ENCODE measurements at regions not wholly inside any gene's neighbourhood (a gene's known extent, or its start where the extent isn't known, plus 50 kb on each side); places are given as distances from the start of the nearest gene placed in this dataset.

GRCh38 chr2:12847694-12848575 lies 131.2 kb downstream of the TRIB2 start:
- TF ChIP-seq ZNF274 (IDR thresholded peaks at IDR 0.05; ENCODE audit: low read depth, low read length) (no peak), YY1 (IDR thresholded peaks at IDR 0.05; ENCODE audit: insufficient read depth, insufficient read length) (no peak), SUZ12 (IDR thresholded peaks at IDR 0.05; ENCODE audit: extremely low read depth, insufficient read depth, insufficient read length) (no peak)

All from NT2/D1 (cell line).